HG03460 (cell line): ENCODE measurements at regions not wholly inside any gene's neighbourhood (a gene's known extent, or its start where the extent isn't known, plus 50 kb on each side); places are given as distances from the start of the nearest gene placed in this dataset.
"Not testable (repeated sequence)": the region's sequence is repeated elsewhere in the genome, so short reads cannot be mapped to it uniquely, and the experiment has no call there.

Source experiments
- ATAC-seq: cut with Tn5 transposase; IDR thresholded peaks from one replicate; pipeline ENCODE4 v1.9.1; 2021; ENCODE audit not compliant: unreplicated experiment

- no peak for ATAC-seq
Observed at GRCh38 chrX:13387666-13388494, 68.0 kb upstream of the ATXN3L start.

GRCh38 chrX:13386636-13387035 lies 66.8 kb upstream of the ATXN3L start:
- ATAC-seq = no peak

GRCh38 chrX:13386092-13386491 lies 66.2 kb upstream of the ATXN3L start:
- ATAC-seq = no peak

- ATAC-seq = no peak
Observed at GRCh38 chrX:13383907-13384306, 64.1 kb upstream of the ATXN3L start.

GRCh38 chrX:13381514-13381913 lies 61.7 kb upstream of the ATXN3L start:
- no peak for ATAC-seq

GRCh38 chrX:13380211-13380610 lies 60.4 kb upstream of the ATXN3L start:
- ATAC-seq = no peak

- not testable (repeated sequence) for ATAC-seq
Observed at GRCh38 chrX:13378562-13379518, 59.0 kb upstream of the ATXN3L start.

GRCh38 chrX:13377550-13377934 lies 57.7 kb upstream of the ATXN3L start:
- no peak for ATAC-seq

GRCh38 chrX:13376857-13377549 lies 57.1 kb upstream of the ATXN3L start:
- ATAC-seq = no peak

GRCh38 chrX:13375596-13375995 lies 55.7 kb upstream of the ATXN3L start:
- not testable (repeated sequence) for ATAC-seq

GRCh38 chrX:13374364-13374763 lies 54.5 kb upstream of the ATXN3L start:
- no peak for ATAC-seq

GRCh38 chrX:13373431-13374187 lies 53.8 kb upstream of the ATXN3L start:
- no peak for ATAC-seq

- no peak for ATAC-seq
Observed at GRCh38 chrX:13373027-13373426, 53.2 kb upstream of the ATXN3L start.

GRCh38 chrX:13372203-13372980 lies 52.5 kb upstream of the ATXN3L start:
- ATAC-seq = no peak

GRCh38 chrX:13371186-13371585 lies 51.3 kb upstream of the ATXN3L start:
- ATAC-seq = no peak

- no peak for ATAC-seq
Observed at GRCh38 chrX:13370713-13371112, 50.9 kb upstream of the ATXN3L start.
